ENCODE measurements at regions not wholly inside any gene's neighbourhood (a gene's known extent, or its start where the extent isn't known, plus 50 kb on each side); places are given as distances from the start of the nearest gene placed in this dataset.

DNA sequence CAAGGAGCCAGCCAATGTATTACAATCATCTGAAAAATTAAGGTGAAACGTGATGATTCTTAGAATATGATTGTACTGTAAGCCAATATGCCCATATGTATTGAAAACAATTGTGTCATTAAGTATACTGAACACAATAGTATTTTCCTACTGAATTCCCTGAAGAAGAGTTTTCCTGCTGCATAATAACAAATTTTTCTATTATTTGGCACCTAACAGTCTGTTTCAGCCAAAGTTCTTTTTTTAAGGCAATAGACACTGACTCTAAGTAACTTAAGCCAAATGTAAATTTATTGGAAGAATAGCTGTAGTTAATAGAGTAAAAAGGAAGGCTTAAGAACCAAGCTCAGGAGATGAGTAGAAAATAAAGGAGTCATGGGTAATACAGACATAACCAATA, 220.6 kb downstream of the PPP4R3C start:
- TF ChIP-seq, protein P1, sequence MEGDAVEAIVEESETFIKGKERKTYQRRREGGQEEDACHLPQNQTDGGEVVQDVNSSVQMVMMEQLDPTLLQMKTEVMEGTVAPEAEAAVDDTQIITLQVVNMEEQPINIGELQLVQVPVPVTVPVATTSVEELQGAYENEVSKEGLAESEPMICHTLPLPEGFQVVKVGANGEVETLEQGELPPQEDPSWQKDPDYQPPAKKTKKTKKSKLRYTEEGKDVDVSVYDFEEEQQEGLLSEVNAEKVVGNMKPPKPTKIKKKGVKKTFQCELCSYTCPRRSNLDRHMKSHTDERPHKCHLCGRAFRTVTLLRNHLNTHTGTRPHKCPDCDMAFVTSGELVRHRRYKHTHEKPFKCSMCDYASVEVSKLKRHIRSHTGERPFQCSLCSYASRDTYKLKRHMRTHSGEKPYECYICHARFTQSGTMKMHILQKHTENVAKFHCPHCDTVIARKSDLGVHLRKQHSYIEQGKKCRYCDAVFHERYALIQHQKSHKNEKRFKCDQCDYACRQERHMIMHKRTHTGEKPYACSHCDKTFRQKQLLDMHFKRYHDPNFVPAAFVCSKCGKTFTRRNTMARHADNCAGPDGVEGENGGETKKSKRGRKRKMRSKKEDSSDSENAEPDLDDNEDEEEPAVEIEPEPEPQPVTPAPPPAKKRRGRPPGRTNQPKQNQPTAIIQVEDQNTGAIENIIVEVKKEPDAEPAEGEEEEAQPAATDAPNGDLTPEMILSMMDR (IDR thresholded peaks at IDR 0.05 in 2 of 3, conservative IDR thresholded peaks at IDR 0.05 in 1 of 3; ENCODE audit: control insufficient read depth in 2 of 3, extremely low read depth in 1 of 3, insufficient read depth in 1 of 3, low read depth in 3 of 3, low read length in 3 of 3) = no peak
- TF ChIP-seq EP300 (IDR thresholded peaks at IDR 0.05; ENCODE audit: borderline replicate concordance in 1 of 2, control insufficient read depth in 1 of 2, low read depth in 2 of 2, low read length in 2 of 2) (no peak), POLR2A (IDR thresholded peaks at IDR 0.05; ENCODE audit: low read depth, low read length) (no peak), YY1 (IDR thresholded peaks at IDR 0.05; ENCODE audit: low read depth, low read length) (no peak), CHD2 (IDR thresholded peaks at IDR 0.05; ENCODE audit: borderline replicate concordance, low read depth, low read length) (no peak), ATF7 (IDR thresholded peaks at IDR 0.05; ENCODE audit: low read depth) (no peak), RAD21 (IDR thresholded peaks at IDR 0.05; ENCODE audit: insufficient read depth, low read depth, low read length) (no peak), CHD1 (IDR thresholded peaks at IDR 0.05; ENCODE audit: low read depth, low read length) (no peak), SMARCA5 (IDR thresholded peaks at IDR 0.05) (no peak), NR2C1 (IDR thresholded peaks at IDR 0.05) (no peak), ZNF274 (IDR thresholded peaks at IDR 0.05; ENCODE audit: insufficient read depth, insufficient read length) (no peak)
- TF ChIP-seq, protein P2, sequence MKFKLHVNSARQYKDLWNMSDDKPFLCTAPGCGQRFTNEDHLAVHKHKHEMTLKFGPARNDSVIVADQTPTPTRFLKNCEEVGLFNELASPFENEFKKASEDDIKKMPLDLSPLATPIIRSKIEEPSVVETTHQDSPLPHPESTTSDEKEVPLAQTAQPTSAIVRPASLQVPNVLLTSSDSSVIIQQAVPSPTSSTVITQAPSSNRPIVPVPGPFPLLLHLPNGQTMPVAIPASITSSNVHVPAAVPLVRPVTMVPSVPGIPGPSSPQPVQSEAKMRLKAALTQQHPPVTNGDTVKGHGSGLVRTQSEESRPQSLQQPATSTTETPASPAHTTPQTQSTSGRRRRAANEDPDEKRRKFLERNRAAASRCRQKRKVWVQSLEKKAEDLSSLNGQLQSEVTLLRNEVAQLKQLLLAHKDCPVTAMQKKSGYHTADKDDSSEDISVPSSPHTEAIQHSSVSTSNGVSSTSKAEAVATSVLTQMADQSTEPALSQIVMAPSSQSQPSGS (IDR thresholded peaks at IDR 0.05; ENCODE audit: low read length) = no peak
- TF ChIP-seq, protein P3, sequence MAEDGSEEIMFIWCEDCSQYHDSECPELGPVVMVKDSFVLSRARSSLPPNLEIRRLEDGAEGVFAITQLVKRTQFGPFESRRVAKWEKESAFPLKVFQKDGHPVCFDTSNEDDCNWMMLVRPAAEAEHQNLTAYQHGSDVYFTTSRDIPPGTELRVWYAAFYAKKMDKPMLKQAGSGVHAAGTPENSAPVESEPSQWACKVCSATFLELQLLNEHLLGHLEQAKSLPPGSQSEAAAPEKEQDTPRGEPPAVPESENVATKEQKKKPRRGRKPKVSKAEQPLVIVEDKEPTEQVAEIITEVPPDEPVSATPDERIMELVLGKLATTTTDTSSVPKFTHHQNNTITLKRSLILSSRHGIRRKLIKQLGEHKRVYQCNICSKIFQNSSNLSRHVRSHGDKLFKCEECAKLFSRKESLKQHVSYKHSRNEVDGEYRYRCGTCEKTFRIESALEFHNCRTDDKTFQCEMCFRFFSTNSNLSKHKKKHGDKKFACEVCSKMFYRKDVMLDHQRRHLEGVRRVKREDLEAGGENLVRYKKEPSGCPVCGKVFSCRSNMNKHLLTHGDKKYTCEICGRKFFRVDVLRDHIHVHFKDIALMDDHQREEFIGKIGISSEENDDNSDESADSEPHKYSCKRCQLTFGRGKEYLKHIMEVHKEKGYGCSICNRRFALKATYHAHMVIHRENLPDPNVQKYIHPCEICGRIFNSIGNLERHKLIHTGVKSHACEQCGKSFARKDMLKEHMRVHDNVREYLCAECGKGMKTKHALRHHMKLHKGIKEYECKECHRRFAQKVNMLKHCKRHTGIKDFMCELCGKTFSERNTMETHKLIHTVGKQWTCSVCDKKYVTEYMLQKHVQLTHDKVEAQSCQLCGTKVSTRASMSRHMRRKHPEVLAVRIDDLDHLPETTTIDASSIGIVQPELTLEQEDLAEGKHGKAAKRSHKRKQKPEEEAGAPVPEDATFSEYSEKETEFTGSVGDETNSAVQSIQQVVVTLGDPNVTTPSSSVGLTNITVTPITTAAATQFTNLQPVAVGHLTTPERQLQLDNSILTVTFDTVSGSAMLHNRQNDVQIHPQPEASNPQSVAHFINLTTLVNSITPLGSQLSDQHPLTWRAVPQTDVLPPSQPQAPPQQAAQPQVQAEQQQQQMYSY (CRISPR knock-in tag; IDR thresholded peaks at IDR 0.05) = no peak
- TF ChIP-seq, protein P4, sequence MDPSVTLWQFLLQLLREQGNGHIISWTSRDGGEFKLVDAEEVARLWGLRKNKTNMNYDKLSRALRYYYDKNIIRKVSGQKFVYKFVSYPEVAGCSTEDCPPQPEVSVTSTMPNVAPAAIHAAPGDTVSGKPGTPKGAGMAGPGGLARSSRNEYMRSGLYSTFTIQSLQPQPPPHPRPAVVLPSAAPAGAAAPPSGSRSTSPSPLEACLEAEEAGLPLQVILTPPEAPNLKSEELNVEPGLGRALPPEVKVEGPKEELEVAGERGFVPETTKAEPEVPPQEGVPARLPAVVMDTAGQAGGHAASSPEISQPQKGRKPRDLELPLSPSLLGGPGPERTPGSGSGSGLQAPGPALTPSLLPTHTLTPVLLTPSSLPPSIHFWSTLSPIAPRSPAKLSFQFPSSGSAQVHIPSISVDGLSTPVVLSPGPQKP (IDR thresholded peaks at IDR 0.05; ENCODE audit: low read depth, low read length) = no peak

Data from GM12878 (cell line).